Stimulated activated CD4-positive, alpha-beta T cell treated with anti-CD3 and anti-CD28 coated beads, Interleukin-2, amount 100 ng/mL, for 24 hours (primary cell): ENCODE measurements at regions not wholly inside any gene's neighbourhood (a gene's known extent, or its start where the extent isn't known, plus 50 kb on each side); places are given as distances from the start of the nearest gene placed in this dataset.
"Not testable (repeated sequence)": the region's sequence is repeated elsewhere in the genome, so short reads cannot be mapped to it uniquely, and the experiment has no call there.

Source experiments
- DNase-seq, 2 donors: peaks; one replicate each; pipeline ENCODE4 v3.0.0-alpha.2; 2020

- no peak for DNase-seq
Measured at GRCh38 chr10:62498271-62498670, 124.1 kb downstream of the ZNF365 start.

DNA sequence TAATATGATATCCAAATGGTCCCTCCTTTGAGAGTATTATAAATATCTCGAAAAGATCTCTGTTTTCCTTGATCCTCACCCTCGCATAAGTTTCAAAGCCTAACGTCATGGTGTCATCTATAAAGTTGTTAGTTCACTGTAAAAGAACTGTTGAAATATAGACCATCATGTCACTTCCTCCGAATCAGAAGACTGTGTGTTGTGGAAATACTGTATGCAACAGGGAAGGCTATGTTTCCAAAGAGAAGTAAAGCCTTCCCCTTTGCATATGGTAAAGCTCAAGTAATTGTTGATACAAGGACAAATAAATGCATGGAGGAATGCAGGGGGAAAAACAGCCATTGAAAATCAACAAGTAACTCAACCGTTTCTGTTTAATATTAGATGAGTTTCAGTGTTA lies 125.9 kb downstream of the ZNF365 start:
- DNase-seq, result not testable (repeated sequence)

- DNase-seq, result no peak
Measured at GRCh38 chr10:62501547-62501946, 127.4 kb downstream of the ZNF365 start.

DNA sequence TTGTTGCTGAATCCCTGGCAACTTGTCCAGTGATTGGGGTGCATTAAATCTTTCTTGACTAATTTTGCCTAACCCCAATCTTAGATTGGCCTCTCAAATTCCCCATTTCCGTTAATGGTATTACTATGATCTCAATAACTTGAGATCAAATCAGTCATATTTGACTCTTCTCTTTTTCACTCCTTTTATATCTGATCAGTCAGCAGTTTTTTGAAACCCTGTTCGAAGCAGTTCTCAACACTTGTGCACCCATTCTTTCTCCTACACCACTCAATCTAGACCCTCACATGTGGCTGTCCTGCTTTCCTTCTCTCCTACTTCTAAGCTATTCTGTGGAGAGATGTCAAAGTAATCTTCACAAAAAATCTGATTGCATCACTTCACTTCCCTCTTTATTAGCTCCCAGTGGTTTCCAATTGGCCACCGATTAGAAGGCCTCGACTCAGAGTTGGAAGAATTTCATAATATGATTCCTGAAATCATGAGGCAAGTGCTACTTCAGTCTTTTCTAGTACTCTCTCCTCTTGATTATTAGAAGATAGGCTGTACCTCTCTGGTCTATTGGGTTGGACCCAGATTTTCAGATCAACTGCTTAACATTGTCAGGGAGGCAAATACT lies 128.9 kb downstream of the ZNF365 start:
- DNase-seq, result no peak

DNA sequence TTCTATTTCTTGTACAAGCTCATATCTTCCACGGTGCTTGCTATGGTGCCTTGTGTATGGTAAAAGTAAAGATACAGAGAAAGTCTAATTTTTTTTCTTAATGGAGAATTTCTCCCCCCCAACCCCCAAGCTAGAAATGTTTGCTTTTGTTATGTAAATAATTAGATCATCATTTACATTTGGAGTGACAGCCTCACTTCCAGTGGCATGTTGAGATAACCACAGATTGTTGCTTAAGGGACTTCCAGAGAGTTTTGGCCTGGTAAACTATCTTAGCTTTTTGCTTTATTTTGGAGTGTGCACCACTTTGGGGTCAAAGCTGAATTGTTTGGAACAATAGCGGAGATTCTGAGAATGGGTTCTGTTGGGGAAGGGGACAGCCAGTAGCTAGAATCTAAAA lies 129.7 kb downstream of the ZNF365 start:
- DNase-seq, result no peak

DNA sequence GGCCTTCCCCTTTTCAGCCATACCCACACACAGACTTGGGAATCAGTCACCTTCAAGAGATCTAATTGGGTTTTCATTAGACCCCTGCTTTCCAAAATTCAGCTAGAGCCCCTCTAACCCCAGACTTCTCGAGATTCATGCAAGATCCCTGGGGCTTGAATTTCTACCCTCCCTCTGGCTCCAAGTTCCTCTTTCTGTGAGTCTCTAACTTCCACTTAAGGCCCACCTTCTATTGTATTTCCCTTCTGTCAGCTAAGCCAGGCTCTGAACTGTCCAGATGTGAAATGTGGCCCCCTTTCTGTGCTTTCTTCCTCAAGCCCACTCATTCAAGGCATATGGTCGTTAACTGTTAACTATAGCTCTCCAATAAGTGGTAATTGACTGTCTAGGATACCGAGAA lies 132.2 kb downstream of the ZNF365 start:
- no peak for DNase-seq

- no peak for DNase-seq
Measured at GRCh38 chr10:62511238-62511637, 137.1 kb downstream of the ZNF365 start.

DNA sequence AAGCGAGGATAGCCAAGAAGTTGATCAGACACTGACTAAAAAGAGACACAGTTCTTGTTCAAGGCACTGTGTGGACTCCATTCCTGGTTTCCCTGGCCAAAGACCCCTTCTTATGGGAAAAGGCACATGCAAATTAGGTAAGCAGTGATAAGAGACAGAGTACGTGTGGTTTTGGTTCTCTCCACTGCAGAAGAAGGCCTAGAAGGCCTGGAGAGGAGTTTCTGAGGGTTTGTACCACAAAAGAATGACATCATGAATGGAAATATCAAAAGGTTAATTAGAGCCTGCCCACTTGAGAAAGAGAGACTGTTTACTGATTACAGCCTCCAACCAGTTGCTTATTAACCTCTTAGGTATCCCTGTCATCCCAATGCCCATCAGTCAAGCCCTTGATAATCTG lies 137.5 kb downstream of the ZNF365 start:
- DNase-seq, result no peak

DNA sequence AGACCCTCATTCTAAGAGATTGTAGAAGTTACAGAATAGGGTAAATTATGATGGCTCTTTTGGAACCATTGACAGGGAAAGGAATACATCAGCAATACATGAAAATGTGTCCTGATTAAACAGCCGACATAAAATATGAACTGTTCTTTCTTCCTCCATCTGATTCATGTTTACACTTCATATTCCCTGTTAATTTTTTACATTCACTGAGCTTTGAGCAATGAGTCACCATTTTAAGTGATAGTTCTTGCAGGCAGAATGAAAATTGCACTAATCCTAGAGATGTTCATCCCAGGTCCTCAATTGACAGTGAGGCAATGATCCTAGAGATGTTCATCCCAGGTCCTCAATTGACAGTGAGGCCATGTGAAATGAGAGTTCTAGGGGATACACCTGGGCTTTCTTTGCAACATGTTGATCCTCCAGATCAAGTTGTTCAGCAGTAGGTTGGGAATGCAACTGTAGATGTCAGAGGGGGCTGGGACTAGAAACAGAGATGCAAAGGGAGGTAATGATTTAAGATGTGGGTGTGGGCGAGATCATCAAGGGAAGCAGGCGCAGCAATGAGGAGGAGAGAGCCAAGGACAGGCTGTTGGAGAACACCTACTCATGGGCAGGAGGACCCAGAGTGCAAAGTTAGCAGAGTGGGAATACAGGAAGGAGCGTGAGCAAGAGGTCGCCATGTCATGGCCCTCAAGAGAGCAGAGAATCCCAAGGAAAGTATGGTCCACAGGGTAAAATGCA lies 138.7 kb downstream of the ZNF365 start:
- DNase-seq, result no peak

DNA sequence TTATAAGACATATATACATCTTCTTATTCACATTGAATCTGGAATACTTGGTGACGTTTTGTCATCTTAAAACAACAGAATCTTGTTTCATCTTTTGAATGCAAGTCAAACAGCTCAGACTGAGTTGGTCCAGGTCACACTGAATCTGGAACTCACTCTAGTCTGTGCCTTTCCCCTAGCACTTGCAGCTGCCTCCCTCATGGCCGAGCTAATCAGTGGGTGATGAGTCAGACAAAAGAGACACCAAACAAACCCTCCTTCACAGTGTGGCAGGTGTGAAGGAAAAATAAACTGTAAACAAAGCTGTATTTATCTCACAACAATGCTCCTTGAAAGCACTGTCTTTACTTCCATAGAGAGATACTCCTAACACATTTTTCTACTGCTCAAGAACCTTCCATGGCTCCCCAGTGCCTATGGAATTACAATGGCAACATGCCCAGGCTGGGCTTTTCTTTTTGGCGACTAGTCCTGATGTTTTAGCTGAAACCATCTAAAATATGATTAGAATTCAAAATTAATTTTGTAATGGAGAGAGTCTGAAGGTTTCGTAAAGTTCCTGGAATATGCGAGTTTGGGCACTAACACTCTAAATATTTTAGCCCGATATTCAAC lies 140.0 kb downstream of the ZNF365 start:
- DNase-seq, result no peak

DNA sequence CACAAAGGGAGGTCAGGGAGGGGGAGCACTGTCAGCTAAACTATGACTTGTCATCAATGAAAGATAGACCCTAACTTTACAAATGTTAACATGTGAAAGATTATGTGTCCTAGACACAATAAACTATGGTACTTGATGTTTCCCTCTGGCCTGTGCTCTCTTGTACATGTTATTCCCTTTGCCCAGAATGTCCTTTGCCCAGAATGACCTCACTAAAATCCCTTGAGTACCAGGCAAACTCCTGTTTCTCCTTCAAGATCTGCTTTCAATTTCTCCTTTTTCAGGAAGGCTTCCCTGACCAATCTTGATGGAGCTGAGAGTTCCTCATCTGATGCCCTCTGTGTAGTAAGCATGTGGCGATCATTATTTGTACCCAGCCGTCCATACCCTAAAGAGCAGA lies 143.1 kb downstream of the ZNF365 start:
- DNase-seq, result no peak

- peak; percentile 6 to 18 for DNase-seq
Measured at GRCh38 chr10:62527019-62527827, 153.1 kb downstream of the ZNF365 start.

- no peak for DNase-seq
Measured at GRCh38 chr10:62528441-62528840, 154.3 kb downstream of the ZNF365 start.

- DNase-seq, result no peak
Measured at GRCh38 chr10:62529396-62529795, 155.2 kb downstream of the ZNF365 start.

DNA sequence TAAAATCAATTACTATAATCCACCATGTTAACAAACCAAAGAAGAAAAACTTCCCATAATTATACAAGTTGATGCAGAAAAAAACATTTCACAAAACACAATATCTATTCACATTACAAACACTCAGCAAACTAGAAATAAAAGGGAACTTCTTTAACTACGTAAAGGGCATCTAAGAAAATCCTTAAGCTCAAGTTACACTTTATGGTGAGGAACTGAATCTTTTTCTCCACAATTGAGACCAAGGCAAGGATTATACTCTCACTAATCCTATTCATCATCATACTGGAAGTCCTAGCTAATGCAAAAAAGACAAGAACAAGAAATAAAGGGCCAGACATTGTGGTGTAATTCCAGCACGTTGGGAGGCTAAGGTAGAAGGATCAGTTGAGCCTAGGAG lies 159.9 kb downstream of the ZNF365 start:
- DNase-seq, result no peak

DNA sequence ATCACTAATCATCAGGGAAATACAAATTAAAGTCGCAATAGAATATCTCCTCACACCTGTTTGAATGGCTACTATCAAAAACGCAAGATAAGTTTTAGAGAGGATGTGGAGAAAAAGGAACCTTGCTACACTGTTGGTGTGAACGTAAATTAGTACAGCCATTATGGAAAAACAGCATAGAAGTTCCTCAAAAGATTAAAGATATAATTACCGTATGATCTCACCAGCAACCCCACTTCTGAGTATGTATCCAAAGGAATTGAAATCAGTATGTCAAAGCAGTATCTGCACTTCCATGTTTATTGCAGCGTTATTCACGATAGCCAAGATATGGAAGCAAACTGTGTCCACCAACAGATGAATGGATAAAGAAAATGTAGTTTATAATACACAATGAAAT lies 164.4 kb downstream of the ZNF365 start:
- DNase-seq, result no peak

DNA sequence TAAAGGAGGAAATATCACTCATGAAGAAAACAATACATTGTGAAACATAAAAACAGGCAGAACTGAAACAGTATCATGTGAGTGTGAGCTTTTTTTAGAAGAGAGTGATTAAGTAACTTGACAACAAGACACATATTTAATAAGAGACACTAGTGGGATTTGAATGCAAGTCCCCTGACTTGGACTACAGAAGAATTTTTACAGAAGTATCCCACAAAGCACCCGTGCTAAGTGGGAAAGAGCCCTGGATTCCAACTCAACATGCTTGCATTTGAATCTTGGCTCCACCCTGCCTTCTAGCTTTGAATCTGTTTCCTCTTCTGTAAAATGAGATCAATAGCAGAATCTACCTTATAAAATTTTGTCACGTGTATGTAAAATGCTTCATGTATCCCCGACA lies 166.2 kb downstream of the ZNF365 start:
- DNase-seq, result no peak

DNA sequence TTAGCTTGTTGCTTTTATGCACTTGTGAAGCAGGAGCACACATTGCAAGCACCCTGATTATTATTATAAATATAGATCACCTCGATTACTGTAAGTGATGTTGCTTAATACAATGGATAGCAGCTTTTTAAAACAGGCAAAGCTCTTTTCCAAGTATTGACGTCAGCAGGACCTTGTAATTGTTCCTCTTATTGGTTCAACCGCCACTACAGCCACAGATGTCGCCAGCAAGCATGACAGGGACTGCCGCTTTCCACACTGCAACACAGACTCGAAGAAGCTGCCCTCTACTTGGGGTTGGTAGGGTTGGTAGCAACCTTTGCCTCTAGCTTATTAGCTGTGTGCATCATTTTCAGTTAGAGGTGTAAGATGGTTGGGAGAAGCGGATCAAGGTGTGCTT lies 167.6 kb downstream of the ZNF365 start:
- no peak for DNase-seq

DNA sequence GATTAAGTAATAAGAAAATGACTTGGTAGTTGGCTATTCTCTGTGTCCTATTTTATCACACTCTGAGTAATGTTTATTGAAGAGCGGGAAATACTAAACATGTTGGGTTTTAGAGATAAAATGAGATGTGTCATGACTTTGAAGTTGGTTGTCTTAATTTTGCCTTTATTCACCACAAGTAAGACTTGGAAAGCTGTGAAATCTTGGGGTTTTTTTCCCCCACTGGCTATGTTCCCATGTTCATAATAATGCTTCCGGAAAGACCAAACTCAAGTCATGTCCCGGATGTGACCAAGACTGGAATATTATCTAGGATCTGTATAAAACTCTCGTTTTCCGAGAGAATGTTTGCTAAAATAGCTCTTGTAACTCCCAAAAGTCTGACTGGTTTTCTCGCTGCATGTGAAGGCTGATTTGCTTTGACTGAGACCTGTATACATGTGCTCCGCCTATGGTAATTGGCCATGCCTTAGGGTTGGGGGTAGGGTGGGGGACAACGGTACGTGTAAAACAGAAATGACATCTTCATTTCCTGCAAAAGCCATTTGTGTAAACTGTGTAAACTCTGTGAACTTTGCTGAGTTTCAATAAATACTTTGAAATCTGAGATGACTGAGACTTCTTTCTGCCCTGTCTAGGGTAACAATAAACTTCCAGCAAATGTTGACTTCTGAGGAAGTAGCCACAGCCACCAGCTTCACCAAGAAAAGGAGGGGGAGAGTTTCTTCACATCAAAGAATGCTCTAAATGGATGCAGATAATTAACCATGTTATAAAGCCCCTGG lies 169.6 kb downstream of the ZNF365 start:
- DNase-seq, result no peak

GRCh38 chr10:62545160-62546066 lies 171.2 kb downstream of the ZNF365 start:
- no peak for DNase-seq

DNA sequence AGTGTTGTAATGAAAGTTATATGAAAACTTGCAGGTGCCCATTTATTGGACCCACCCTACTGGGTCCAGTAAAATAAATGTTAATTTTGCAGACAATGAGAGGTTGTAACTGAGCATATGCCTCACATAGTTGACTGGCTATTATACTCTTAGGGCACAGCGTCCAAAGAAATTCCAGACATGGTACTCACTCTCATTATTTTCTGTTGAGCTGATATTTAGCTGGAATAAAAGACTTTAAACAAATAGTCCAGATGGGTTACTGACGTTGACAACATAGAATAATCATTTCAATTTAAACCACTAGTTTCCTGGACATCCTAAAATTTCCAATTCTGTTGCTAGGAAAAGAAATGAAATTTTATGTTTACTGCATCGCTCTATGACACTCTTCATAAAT lies 174.5 kb downstream of the ZNF365 start:
- DNase-seq, result no peak

GRCh38 chr10:62550173-62550572 lies 176.0 kb downstream of the ZNF365 start:
- no peak for DNase-seq
